ENCODE measurements at regions not wholly inside any gene's neighbourhood (a gene's known extent, or its start where the extent isn't known, plus 50 kb on each side); places are given as distances from the start of the nearest gene placed in this dataset.

DNA sequence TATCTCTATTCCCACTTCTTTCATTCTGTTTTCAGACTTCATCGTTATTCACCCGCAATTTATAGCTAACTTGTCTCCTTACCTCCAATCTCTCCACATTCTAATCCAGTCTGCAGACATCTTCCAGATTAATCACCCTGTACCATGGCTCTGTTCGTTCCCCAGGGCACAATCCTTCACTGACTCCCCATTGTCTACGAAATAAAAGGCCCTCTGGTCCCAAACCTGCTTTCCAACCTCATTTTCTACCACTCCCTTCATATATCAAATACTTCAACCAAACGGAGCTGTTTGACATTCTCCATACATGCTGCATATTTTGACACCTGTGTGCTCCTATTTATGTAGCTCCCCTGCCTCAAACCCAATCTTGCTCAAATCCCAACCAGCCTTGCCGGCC is 1720.6 kb upstream of the WWC1 start:
- TF ChIP-seq, protein P1, sequence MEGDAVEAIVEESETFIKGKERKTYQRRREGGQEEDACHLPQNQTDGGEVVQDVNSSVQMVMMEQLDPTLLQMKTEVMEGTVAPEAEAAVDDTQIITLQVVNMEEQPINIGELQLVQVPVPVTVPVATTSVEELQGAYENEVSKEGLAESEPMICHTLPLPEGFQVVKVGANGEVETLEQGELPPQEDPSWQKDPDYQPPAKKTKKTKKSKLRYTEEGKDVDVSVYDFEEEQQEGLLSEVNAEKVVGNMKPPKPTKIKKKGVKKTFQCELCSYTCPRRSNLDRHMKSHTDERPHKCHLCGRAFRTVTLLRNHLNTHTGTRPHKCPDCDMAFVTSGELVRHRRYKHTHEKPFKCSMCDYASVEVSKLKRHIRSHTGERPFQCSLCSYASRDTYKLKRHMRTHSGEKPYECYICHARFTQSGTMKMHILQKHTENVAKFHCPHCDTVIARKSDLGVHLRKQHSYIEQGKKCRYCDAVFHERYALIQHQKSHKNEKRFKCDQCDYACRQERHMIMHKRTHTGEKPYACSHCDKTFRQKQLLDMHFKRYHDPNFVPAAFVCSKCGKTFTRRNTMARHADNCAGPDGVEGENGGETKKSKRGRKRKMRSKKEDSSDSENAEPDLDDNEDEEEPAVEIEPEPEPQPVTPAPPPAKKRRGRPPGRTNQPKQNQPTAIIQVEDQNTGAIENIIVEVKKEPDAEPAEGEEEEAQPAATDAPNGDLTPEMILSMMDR (IDR thresholded peaks at IDR 0.05; ENCODE audit: low read length): no peak
- TF ChIP-seq EZH2 (IDR thresholded peaks at IDR 0.05; ENCODE audit: borderline replicate concordance, low read length): no peak
